ENCODE measurements at regions not wholly inside any gene's neighbourhood (a gene's known extent, or its start where the extent isn't known, plus 50 kb on each side); places are given as distances from the start of the nearest gene placed in this dataset.
A peak's percentile ranks its signal among the peaks of the same experiment; 100 is the strongest.

- TF ChIP-seq SUZ12 (IDR thresholded peaks at IDR 0.05; ENCODE audit: extremely low read depth, insufficient read depth, insufficient read length), result no peak
- TF ChIP-seq YY1 (IDR thresholded peaks at IDR 0.05; ENCODE audit: insufficient read depth, insufficient read length), result no peak
- TF ChIP-seq ZNF274 (IDR thresholded peaks at IDR 0.05; ENCODE audit: low read depth, low read length), result no peak
- Histone ChIP-seq H3K27me3 (ENCODE audit: insufficient read depth, insufficient read length) (peaks cover 49% of the 10 kb centered on the region), H3K9me3 (ENCODE audit: insufficient read depth, low read length) (no peaks in the 10 kb centered on the region), H3K9ac (ENCODE audit: insufficient read length, low read depth) (no peak overlapping the region), H3K36me3 (ENCODE audit: insufficient read depth, insufficient read length, low read length) (no peaks in the 10 kb centered on the region), H3K4me3 (ENCODE audit: insufficient read length, low read depth) (no peak overlapping the region), H3K4me1 (ENCODE audit: insufficient read depth, insufficient read length) (peaks cover 2% of the 10 kb centered on the region)
- DNase-seq (ENCODE audit: low read depth, low spot score), result no peak
Observed at GRCh38 chr4:71184195-71184781, 154.5 kb upstream of the SLC4A4 start.

- Histone ChIP-seq H3K27me3 (ENCODE audit: insufficient read depth, insufficient read length) (peaks cover 50% of the 10 kb centered on the region), H3K9me3 (ENCODE audit: insufficient read depth, low read length) (no peaks in the 10 kb centered on the region), H3K4me3 (ENCODE audit: insufficient read length, low read depth) (no peak overlapping the region), H3K36me3 (ENCODE audit: insufficient read depth, insufficient read length, low read length) (no peaks in the 10 kb centered on the region), H3K9ac (ENCODE audit: insufficient read length, low read depth) (no peak overlapping the region), H3K4me1 (ENCODE audit: insufficient read depth, insufficient read length) (peaks cover 2% of the 10 kb centered on the region)
- no peak for DNase-seq (ENCODE audit: low read depth, low spot score)
- no peak for TF ChIP-seq YY1 (IDR thresholded peaks at IDR 0.05; ENCODE audit: insufficient read depth, insufficient read length)
Observed at GRCh38 chr4:71185037-71185436, 153.8 kb upstream of the SLC4A4 start.

GRCh38 chr4:71186257-71186565 is 152.6 kb upstream of the SLC4A4 start:
- no peaks in the 10 kb centered on the region for H3K36me3 ChIP-seq (ENCODE audit: insufficient read depth, insufficient read length, low read length)
- H3K4me1 ChIP-seq (ENCODE audit: insufficient read depth, insufficient read length), result peaks cover 2% of the 10 kb centered on the region
- peaks cover 50% of the 10 kb centered on the region for H3K27me3 ChIP-seq (ENCODE audit: insufficient read depth, insufficient read length)
- peak overlapping the region; percentile 64 for H3K9ac ChIP-seq (ENCODE audit: insufficient read length, low read depth)
- DNase-seq (ENCODE audit: low read depth, low spot score), result no peak
- H3K4me3 ChIP-seq (ENCODE audit: insufficient read length, low read depth), result peak overlapping the region; percentile 60
- TF ChIP-seq SUZ12 (IDR thresholded peaks at IDR 0.05; ENCODE audit: extremely low read depth, insufficient read depth, insufficient read length), result no peak
- TF ChIP-seq YY1 (IDR thresholded peaks at IDR 0.05; ENCODE audit: insufficient read depth, insufficient read length), result no peak
- no peak for TF ChIP-seq ZNF274 (IDR thresholded peaks at IDR 0.05; ENCODE audit: low read depth, low read length)
- H3K9me3 ChIP-seq (ENCODE audit: insufficient read depth, low read length), result no peaks in the 10 kb centered on the region

GRCh38 chr4:71186566-71187403 is 152.0 kb upstream of the SLC4A4 start:
- H3K9ac ChIP-seq (ENCODE audit: insufficient read length, low read depth), result peak overlapping the region; percentile 82
- no peak for DNase-seq (ENCODE audit: low read depth, low spot score)
- H3K9me3 ChIP-seq (ENCODE audit: insufficient read depth, low read length), result no peaks in the 10 kb centered on the region
- H3K4me3 ChIP-seq (ENCODE audit: insufficient read length, low read depth), result peak overlapping the region; percentile 60
- peaks cover 50% of the 10 kb centered on the region for H3K27me3 ChIP-seq (ENCODE audit: insufficient read depth, insufficient read length)
- TF ChIP-seq SUZ12 (IDR thresholded peaks at IDR 0.05; ENCODE audit: extremely low read depth, insufficient read depth, insufficient read length), result no peak
- no peak for TF ChIP-seq YY1 (IDR thresholded peaks at IDR 0.05; ENCODE audit: insufficient read depth, insufficient read length)
- TF ChIP-seq ZNF274 (IDR thresholded peaks at IDR 0.05; ENCODE audit: low read depth, low read length), result no peak
- H3K36me3 ChIP-seq (ENCODE audit: insufficient read depth, insufficient read length, low read length), result no peaks in the 10 kb centered on the region
- H3K4me1 ChIP-seq (ENCODE audit: insufficient read depth, insufficient read length), result peaks cover 2% of the 10 kb centered on the region

- Histone ChIP-seq H3K9me3 (ENCODE audit: insufficient read depth, low read length) (no peaks in the 10 kb centered on the region), H3K4me1 (ENCODE audit: insufficient read depth, insufficient read length) (peaks cover 2% of the 10 kb centered on the region), H3K36me3 (ENCODE audit: insufficient read depth, insufficient read length, low read length) (no peaks in the 10 kb centered on the region), H3K4me3 (ENCODE audit: insufficient read length, low read depth) (peak overlapping the region; percentile 60), H3K27me3 (ENCODE audit: insufficient read depth, insufficient read length) (peaks cover 50% of the 10 kb centered on the region), H3K9ac (ENCODE audit: insufficient read length, low read depth) (peak overlapping the region; percentile 82)
- TF ChIP-seq ZNF274 (IDR thresholded peaks at IDR 0.05; ENCODE audit: low read depth, low read length), result no peak
- TF ChIP-seq SUZ12 (IDR thresholded peaks at IDR 0.05; ENCODE audit: extremely low read depth, insufficient read depth, insufficient read length), result no peak
- no peak for TF ChIP-seq YY1 (IDR thresholded peaks at IDR 0.05; ENCODE audit: insufficient read depth, insufficient read length)
- DNase-seq (ENCODE audit: low read depth, low spot score), result no peak
Observed at GRCh38 chr4:71187404-71188155, 151.2 kb upstream of the SLC4A4 start.

- TF ChIP-seq SUZ12 (IDR thresholded peaks at IDR 0.05; ENCODE audit: extremely low read depth, insufficient read depth, insufficient read length), result no peak
- no peak for TF ChIP-seq ZNF274 (IDR thresholded peaks at IDR 0.05; ENCODE audit: low read depth, low read length)
- TF ChIP-seq YY1 (IDR thresholded peaks at IDR 0.05; ENCODE audit: insufficient read depth, insufficient read length), result no peak
- H3K36me3 ChIP-seq (ENCODE audit: insufficient read depth, insufficient read length, low read length), result no peaks in the 10 kb centered on the region
- DNase-seq (ENCODE audit: low read depth, low spot score), result no peak
- H3K9ac ChIP-seq (ENCODE audit: insufficient read length, low read depth), result no peak overlapping the region
- H3K4me3 ChIP-seq (ENCODE audit: insufficient read length, low read depth), result no peak overlapping the region
- peaks cover 2% of the 10 kb centered on the region for H3K4me1 ChIP-seq (ENCODE audit: insufficient read depth, insufficient read length)
- H3K9me3 ChIP-seq (ENCODE audit: insufficient read depth, low read length), result no peaks in the 10 kb centered on the region
- H3K27me3 ChIP-seq (ENCODE audit: insufficient read depth, insufficient read length), result peaks cover 50% of the 10 kb centered on the region
Observed at GRCh38 chr4:71188156-71188640, 150.6 kb upstream of the SLC4A4 start.

- Histone ChIP-seq H3K4me3 (ENCODE audit: insufficient read length, low read depth) (no peak overlapping the region), H3K27me3 (ENCODE audit: insufficient read depth, insufficient read length) (peaks cover 50% of the 10 kb centered on the region), H3K36me3 (ENCODE audit: insufficient read depth, insufficient read length, low read length) (no peaks in the 10 kb centered on the region), H3K9me3 (ENCODE audit: insufficient read depth, low read length) (no peaks in the 10 kb centered on the region), H3K9ac (ENCODE audit: insufficient read length, low read depth) (no peak overlapping the region), H3K4me1 (ENCODE audit: insufficient read depth, insufficient read length) (peaks cover 2% of the 10 kb centered on the region)
- TF ChIP-seq ZNF274 (IDR thresholded peaks at IDR 0.05; ENCODE audit: low read depth, low read length) (no peak), YY1 (IDR thresholded peaks at IDR 0.05; ENCODE audit: insufficient read depth, insufficient read length) (no peak), SUZ12 (IDR thresholded peaks at IDR 0.05; ENCODE audit: extremely low read depth, insufficient read depth, insufficient read length) (no peak)
- no peak for DNase-seq (ENCODE audit: low read depth, low spot score)
Observed at GRCh38 chr4:71188951-71189350, 149.9 kb upstream of the SLC4A4 start.

Data from NT2/D1 (cell line).